CD4-positive, alpha-beta T cell (primary cell): ENCODE measurements at regions not wholly inside any gene's neighbourhood (a gene's known extent, or its start where the extent isn't known, plus 50 kb on each side); places are given as distances from the start of the nearest gene placed in this dataset.
"Not testable (repeated sequence)": the region's sequence is repeated elsewhere in the genome, so short reads cannot be mapped to it uniquely, and the experiment has no call there.

Experiments used
- ATAC-seq: fragments of 200-7000 bp; cut with Tn5 transposase; one replicate; pipeline ENCODE4 v1.10.0; 2022; ENCODE audit warnings: mild to moderate bottlenecking; ENCODE audit not compliant: poor library complexity
- CTCF ChIA-PET: fragments of 350-600 bp; sonication (Branson Sonifier 250); formaldehyde crosslinking; loops from one replicate; lab custom pipeline; 2021; ENCODE audit warnings: antibody characterized with exemption, inconsistent platforms; lab: Charles Lee
- POLR2A ChIA-PET: fragments of 350-600 bp; sonication (Branson Sonifier 250); formaldehyde crosslinking; loops from one replicate; lab custom pipeline; 2021; ENCODE audit warnings: antibody characterized with exemption, inconsistent platforms; lab: Charles Lee
- DNase-seq, 14 experiments: peaks; one replicate each; pipeline ENCODE4 v3.0.0-alpha.2; 2013 to 2020; ENCODE audit warnings: mixed read lengths in 2 of 14
- H3K27ac ChIP-seq, 2 donors: one replicate each; pipeline versions ENCODE4 v1.5.1 to v1.7.0; 2013; ENCODE audit warnings: low read length in 2 of 2, low read depth in 1 of 2, mild to moderate bottlenecking in 1 of 2
- H3K27me3 ChIP-seq, 2 experiments: 1 replicate in 1 of 2; 2 replicates in 1 of 2; pipeline versions ENCODE4 v1.6.1 to v1.7.0; 2013; ENCODE audit warnings: low read length in 2 of 2, control low read depth in 1 of 2, mild to moderate bottlenecking in 1 of 2, moderate library complexity in 1 of 2; ENCODE audit not compliant: insufficient read depth in 2 of 2, control insufficient read depth in 1 of 2
- H3K36me3 ChIP-seq: one replicate; pipeline ENCODE4 v1.6.1; 2013; ENCODE audit warnings: low read length, control low read depth; ENCODE audit not compliant: insufficient read depth
- H3K4me1 ChIP-seq: one replicate; pipeline ENCODE4 v1.6.1; 2013; ENCODE audit warnings: low read length, control low read depth; ENCODE audit not compliant: insufficient read depth
- H3K4me3 ChIP-seq: one replicate; pipeline ENCODE4 v1.5.1; 2013; ENCODE audit warnings: mild to moderate bottlenecking, low read length, moderate library complexity
- H3K9me3 ChIP-seq, 2 experiments: 1 replicate in 1 of 2; 2 replicates in 1 of 2; pipeline versions ENCODE4 v1.6.1 to v1.7.0; 2013; ENCODE audit warnings: low read length in 2 of 2, mild to moderate bottlenecking in 2 of 2, control low read depth in 1 of 2, moderate library complexity in 1 of 2; ENCODE audit not compliant: control insufficient read depth in 1 of 2, insufficient read depth in 1 of 2
- H3K27ac Mint-ChIP-seq: one replicate; pipeline ENCODE4 v1.8.0; 2020; ENCODE audit warnings: mixed read lengths
- H3K27me3 Mint-ChIP-seq: one replicate; pipeline ENCODE4 v1.8.0; 2021; ENCODE audit warnings: mixed read lengths
- H3K36me3 Mint-ChIP-seq: one replicate; pipeline ENCODE4 v1.8.0; 2021; ENCODE audit warnings: low read depth, mixed read lengths
- H3K4me1 Mint-ChIP-seq: one replicate; pipeline ENCODE4 v1.8.0; 2021; ENCODE audit warnings: low read depth, mixed read lengths
- H3K4me3 Mint-ChIP-seq: one replicate; pipeline ENCODE4 v1.8.0; 2020; ENCODE audit warnings: mild to moderate bottlenecking, mixed read lengths
- H3K9me3 Mint-ChIP-seq: one replicate; pipeline ENCODE4 v1.8.0; 2020; ENCODE audit warnings: mixed read lengths
- intact Hi-C, 2 experiments: fragments of 100-400 bp; cut with DNase I in 1 of 2; cut with micrococcal nuclease in 1 of 2; formaldehyde crosslinking; loops; one replicate each; pipeline versions ENCODE4 v1.15.1 to v1.9.0; 2023 to 2025; cut with DNase I, micrococcal nuclease
- TF ChIP-seq, protein P1 (sequence below): fragments of 200-600 bp; IDR thresholded peaks from one replicate; pipeline ENCODE4 v1.8.0; 2022; ENCODE audit warnings: antibody characterized with exemption, mild to moderate bottlenecking

- TF ChIP-seq, protein P1, sequence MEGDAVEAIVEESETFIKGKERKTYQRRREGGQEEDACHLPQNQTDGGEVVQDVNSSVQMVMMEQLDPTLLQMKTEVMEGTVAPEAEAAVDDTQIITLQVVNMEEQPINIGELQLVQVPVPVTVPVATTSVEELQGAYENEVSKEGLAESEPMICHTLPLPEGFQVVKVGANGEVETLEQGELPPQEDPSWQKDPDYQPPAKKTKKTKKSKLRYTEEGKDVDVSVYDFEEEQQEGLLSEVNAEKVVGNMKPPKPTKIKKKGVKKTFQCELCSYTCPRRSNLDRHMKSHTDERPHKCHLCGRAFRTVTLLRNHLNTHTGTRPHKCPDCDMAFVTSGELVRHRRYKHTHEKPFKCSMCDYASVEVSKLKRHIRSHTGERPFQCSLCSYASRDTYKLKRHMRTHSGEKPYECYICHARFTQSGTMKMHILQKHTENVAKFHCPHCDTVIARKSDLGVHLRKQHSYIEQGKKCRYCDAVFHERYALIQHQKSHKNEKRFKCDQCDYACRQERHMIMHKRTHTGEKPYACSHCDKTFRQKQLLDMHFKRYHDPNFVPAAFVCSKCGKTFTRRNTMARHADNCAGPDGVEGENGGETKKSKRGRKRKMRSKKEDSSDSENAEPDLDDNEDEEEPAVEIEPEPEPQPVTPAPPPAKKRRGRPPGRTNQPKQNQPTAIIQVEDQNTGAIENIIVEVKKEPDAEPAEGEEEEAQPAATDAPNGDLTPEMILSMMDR, result no peak
- Mint-ChIP-seq H3K36me3 (no peaks in the 10 kb centered on the region), H3K27me3 (no peaks in the 10 kb centered on the region), H3K4me1 (no peaks in the 10 kb centered on the region), H3K4me3 (no peak overlapping the region), H3K9me3 (peaks cover 7% of the 10 kb centered on the region), H3K27ac (no peak overlapping the region)
- Histone ChIP-seq H3K36me3 (no peaks in the 10 kb centered on the region), H3K4me3 (no peak overlapping the region), H3K4me1 (no peaks in the 10 kb centered on the region), H3K27me3 (no peaks in the 10 kb centered on the region), H3K27ac (no peak overlapping the region), H3K9me3 (no peaks in the 10 kb centered on the region)
- no peak for DNase-seq
- intact Hi-C loops, result no loop called here
- CTCF ChIA-PET, result no interaction called here
- no peak for ATAC-seq
- POLR2A ChIA-PET, result no interaction called here
These were observed 66.6 kb downstream of the LACC1 start for GRCh38 chr13:43946281-43946680.

GRCh38 chr13:43947897-43948458 lies 68.3 kb downstream of the LACC1 start:
- Histone ChIP-seq H3K4me1 (no peaks in the 10 kb centered on the region), H3K9me3 (no peaks in the 10 kb centered on the region), H3K27ac (no peak overlapping the region), H3K4me3 (no peak overlapping the region), H3K27me3 (no peaks in the 10 kb centered on the region), H3K36me3 (no peaks in the 10 kb centered on the region)
- ChIA-PET CTCF (no interaction called here), POLR2A (no interaction called here)
- ATAC-seq, result no peak
- Mint-ChIP-seq H3K4me3 (no peak overlapping the region), H3K9me3 (peaks cover 7% of the 10 kb centered on the region), H3K27ac (no peak overlapping the region), H3K36me3 (no peaks in the 10 kb centered on the region), H3K27me3 (no peaks in the 10 kb centered on the region), H3K4me1 (no peaks in the 10 kb centered on the region)
- intact Hi-C loops, result no loop called here
- TF ChIP-seq, protein P1, result no peak
- DNase-seq, result no peak

DNA sequence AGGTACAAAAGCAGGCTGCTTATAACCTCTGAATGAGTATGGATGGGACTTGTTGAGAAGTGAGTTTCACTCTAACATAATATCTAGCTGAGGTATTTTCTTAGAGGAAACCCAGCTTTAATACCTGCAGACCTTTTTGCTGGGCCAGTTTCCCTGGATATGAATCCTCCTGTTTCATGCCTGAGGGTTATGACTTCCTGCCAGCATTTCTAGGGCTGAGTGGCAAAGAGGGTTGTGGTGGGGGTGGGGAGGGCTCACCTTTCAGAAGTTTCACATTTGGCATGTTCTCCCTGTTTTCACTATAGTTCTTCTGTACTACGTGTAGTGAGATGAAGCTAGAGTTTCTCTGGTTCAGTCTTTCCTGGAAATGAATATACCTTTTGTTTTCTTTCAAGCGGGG lies 73.7 kb downstream of the LACC1 start:
- peaks cover 4% of the 10 kb centered on the region for H3K9me3 Mint-ChIP-seq
- no peaks in the 10 kb centered on the region for H3K9me3 ChIP-seq
- H3K36me3 ChIP-seq, result no peaks in the 10 kb centered on the region
- H3K4me1 Mint-ChIP-seq, result no peaks in the 10 kb centered on the region
- TF ChIP-seq, protein P1, result no peak
- no peaks in the 10 kb centered on the region for H3K4me1 ChIP-seq
- peaks cover 3 to 16% of the 10 kb centered on the region in 2 experiments for H3K27me3 ChIP-seq
- no peaks in the 10 kb centered on the region for H3K36me3 Mint-ChIP-seq
- ATAC-seq (no peak), DNase-seq (no peak)
- no peak overlapping the region for H3K4me3 Mint-ChIP-seq
- no peak overlapping the region for H3K27ac ChIP-seq
- ChIA-PET CTCF (no interaction called here), POLR2A (no interaction called here)
- intact Hi-C loops, result no loop called here
- no peak overlapping the region for H3K27ac Mint-ChIP-seq
- no peak overlapping the region for H3K4me3 ChIP-seq
- H3K27me3 Mint-ChIP-seq, result peaks cover 2% of the 10 kb centered on the region

DNA sequence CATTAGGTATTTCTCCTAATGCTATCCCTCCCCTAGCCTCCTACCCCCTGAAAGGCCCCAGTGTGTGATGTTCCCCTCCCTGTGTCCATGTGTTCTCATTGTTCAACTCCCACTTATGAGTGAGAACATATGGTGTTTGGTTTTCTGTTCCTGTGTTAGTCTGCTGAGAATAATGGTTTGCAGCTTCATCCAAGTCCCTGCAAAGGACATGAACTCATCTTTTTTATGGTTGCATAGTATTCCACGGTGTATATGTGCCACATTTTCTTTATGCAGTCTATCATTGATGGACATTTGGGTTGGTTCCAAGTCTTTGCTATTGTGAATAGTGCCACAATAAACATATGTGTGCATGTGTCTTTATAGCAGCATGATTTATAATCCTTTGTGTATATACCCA lies 77.3 kb downstream of the LACC1 start:
- H3K36me3 ChIP-seq, H3K27me3 Mint-ChIP-seq, H3K36me3 Mint-ChIP-seq, H3K9me3 ChIP-seq, H3K4me1 Mint-ChIP-seq, POLR2A ChIA-PET, H3K4me3 Mint-ChIP-seq, intact Hi-C loops, DNase-seq, H3K27ac ChIP-seq, H3K4me1 ChIP-seq, H3K9me3 Mint-ChIP-seq, H3K4me3 ChIP-seq, ATAC-seq, H3K27ac Mint-ChIP-seq: not testable (repeated sequence)
- CTCF ChIA-PET, result interaction anchor here (0.7 kb wide), 1 partner anchor 734 kb away, joined by 3 read pairs; no protein-coding TSS in a partner anchor
- peaks cover 3 to 16% of the 10 kb centered on the region in 2 experiments for H3K27me3 ChIP-seq
